OCI-LY7 (cell line): ENCODE measurements at regions not wholly inside any gene's neighbourhood (a gene's known extent, or its start where the extent isn't known, plus 50 kb on each side); places are given as distances from the start of the nearest gene placed in this dataset.

Source experiments
- BruUV-seq: library from RNA; stranded (reverse); fragments of 400-500 nt; replicated peaks from 2 replicates; lab custom pipeline; 2021; lab: Mats Ljungman, UMichigan
- CTCF ChIA-PET: fragments of 300-600 bp; sonication (Branson Sonifier 250); formaldehyde crosslinking; loops from one replicate; lab custom pipeline; 2022; ENCODE audit warnings: antibody characterized with exemption; ENCODE audit not compliant: unreplicated experiment; lab: Charles Lee
- POLR2A ChIA-PET: fragments of 300-600 bp; sonication (Branson Sonifier 250); formaldehyde crosslinking; loops from one replicate; lab custom pipeline; 2022; ENCODE audit warnings: antibody characterized with exemption; lab: Charles Lee
- DNase-seq: peaks from one replicate; pipeline ENCODE4 v3.0.0-alpha.2; 2015; ENCODE audit warnings: low spot score
- H2AFZ ChIP-seq: fragments of 200-600 bp; sonication (generic), shearing (Covaris generic); 2 replicates; pipeline ENCODE4 v1.6.1; 2014; ENCODE audit warnings: mild to moderate bottlenecking, antibody characterized with exemption, low read length, moderate library complexity
- H3K27ac ChIP-seq: fragments of 200-600 bp; sonication (generic); 2 replicates; pipeline ENCODE4 v1.5.1; 2014; ENCODE audit warnings: mixed run types, low read depth, mild to moderate bottlenecking, moderate library complexity, low read length, inconsistent platforms; ENCODE audit not compliant: poor library complexity, severe bottlenecking
- H3K36me3 ChIP-seq: fragments of 200-600 bp; sonication (generic); 2 replicates; pipeline ENCODE4 v1.6.1; 2014; ENCODE audit warnings: mild to moderate bottlenecking, antibody characterized with exemption, low read length, moderate library complexity, mixed read lengths; ENCODE audit not compliant: insufficient read depth
- H3K4me1 ChIP-seq: fragments of 200-600 bp; sonication (generic); 2 replicates; pipeline ENCODE4 v1.5.1; 2014; ENCODE audit warnings: mild to moderate bottlenecking, low read length; ENCODE audit not compliant: insufficient read depth, poor library complexity, severe bottlenecking
- H3K4me2 ChIP-seq: fragments of 200-600 bp; sonication (generic); 2 replicates; pipeline ENCODE4 v1.6.1; 2014; ENCODE audit warnings: mild to moderate bottlenecking, low read length
- H3K4me3 ChIP-seq: fragments of 200-600 bp; sonication (generic); 2 replicates; pipeline ENCODE4 v1.5.1; 2014; ENCODE audit warnings: mild to moderate bottlenecking, low read depth, low read length; ENCODE audit not compliant: poor library complexity, severe bottlenecking
- H3K79me2 ChIP-seq: fragments of 200-600 bp; sonication (generic); 2 replicates; pipeline ENCODE4 v1.6.1; 2016; ENCODE audit warnings: low read depth, mild to moderate bottlenecking, low read length, moderate library complexity, mixed read lengths; ENCODE audit not compliant: insufficient read depth
- H3K9me2 ChIP-seq: fragments of 200-600 bp; sonication (generic); 2 replicates; pipeline ENCODE4 v1.6.1; 2016; ENCODE audit warnings: mild to moderate bottlenecking, low read length, mixed read lengths; ENCODE audit not compliant: insufficient read depth
- H3K9me3 ChIP-seq: fragments of 200-600 bp; sonication (generic); 2 replicates; pipeline ENCODE4 v1.6.1; 2014; ENCODE audit warnings: mild to moderate bottlenecking, mixed run types, low read length, mixed read lengths
- H4K20me1 ChIP-seq: fragments of 200-600 bp; sonication (generic); 2 replicates; pipeline ENCODE4 v1.6.1; 2014; ENCODE audit warnings: mild to moderate bottlenecking, antibody characterized with exemption, low read length, moderate library complexity, mixed read lengths; ENCODE audit not compliant: insufficient read depth
- EZH2phosphoT487 ChIP-seq: fragments of 200-600 bp; sonication (generic); IDR thresholded peaks from 2 replicates; pipeline ENCODE4 v1.6.1; 2018; ENCODE audit warnings: low read depth, borderline replicate concordance, mild to moderate bottlenecking, mixed run types, antibody characterized with exemption, low read length, moderate library complexity, mixed read lengths
- intact Hi-C: fragments of 100-400 bp; cut with micrococcal nuclease; formaldehyde crosslinking; loops from one replicate; pipeline ENCODE4 v1.10.0; 2022; ENCODE audit not compliant: unreplicated experiment
- TF ChIP-seq, protein P1 (sequence below): fragments of 200-600 bp; sonication (generic); conservative IDR thresholded peaks from 2 replicates; pipeline ENCODE4 v1.5.1; 2014; ENCODE audit warnings: mild to moderate bottlenecking, antibody characterized with exemption, low read length, moderate library complexity, mixed read lengths

DNA sequence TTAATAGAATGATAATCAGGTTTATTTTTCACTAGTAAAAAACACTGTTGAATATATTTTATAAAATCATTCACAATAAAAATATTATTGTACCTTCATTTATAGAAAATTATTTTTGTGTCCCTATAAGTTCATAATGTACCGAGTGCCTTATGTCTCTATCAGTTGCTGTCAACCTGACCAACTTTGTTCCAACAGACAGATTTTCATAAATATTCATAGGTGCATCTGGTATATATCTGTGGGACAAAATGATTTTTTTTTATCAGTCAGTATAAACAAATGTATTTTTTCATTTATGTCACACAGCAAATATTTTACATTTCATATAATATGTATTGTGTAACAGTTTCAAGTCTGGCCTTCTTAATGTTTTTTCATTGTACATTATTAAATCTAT, 195.9 kb downstream of the HGF start:
- no peak overlapping the region for H3K4me3 ChIP-seq
- TF ChIP-seq EZH2phosphoT487, result no peak
- TF ChIP-seq, protein P1, sequence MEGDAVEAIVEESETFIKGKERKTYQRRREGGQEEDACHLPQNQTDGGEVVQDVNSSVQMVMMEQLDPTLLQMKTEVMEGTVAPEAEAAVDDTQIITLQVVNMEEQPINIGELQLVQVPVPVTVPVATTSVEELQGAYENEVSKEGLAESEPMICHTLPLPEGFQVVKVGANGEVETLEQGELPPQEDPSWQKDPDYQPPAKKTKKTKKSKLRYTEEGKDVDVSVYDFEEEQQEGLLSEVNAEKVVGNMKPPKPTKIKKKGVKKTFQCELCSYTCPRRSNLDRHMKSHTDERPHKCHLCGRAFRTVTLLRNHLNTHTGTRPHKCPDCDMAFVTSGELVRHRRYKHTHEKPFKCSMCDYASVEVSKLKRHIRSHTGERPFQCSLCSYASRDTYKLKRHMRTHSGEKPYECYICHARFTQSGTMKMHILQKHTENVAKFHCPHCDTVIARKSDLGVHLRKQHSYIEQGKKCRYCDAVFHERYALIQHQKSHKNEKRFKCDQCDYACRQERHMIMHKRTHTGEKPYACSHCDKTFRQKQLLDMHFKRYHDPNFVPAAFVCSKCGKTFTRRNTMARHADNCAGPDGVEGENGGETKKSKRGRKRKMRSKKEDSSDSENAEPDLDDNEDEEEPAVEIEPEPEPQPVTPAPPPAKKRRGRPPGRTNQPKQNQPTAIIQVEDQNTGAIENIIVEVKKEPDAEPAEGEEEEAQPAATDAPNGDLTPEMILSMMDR, result no peak
- H3K9me3 ChIP-seq, result no peaks in the 10 kb centered on the region
- H3K79me2 ChIP-seq, result no peaks in the 10 kb centered on the region
- no peak overlapping the region for H3K4me2 ChIP-seq
- no TSS peak for BruUV-seq
- intact Hi-C loops, result no loop called here
- H3K27ac ChIP-seq, result no peak overlapping the region
- DNase-seq, result no peak
- CTCF ChIA-PET, result no interaction called here
- no peaks in the 10 kb centered on the region for H4K20me1 ChIP-seq
- no peaks in the 10 kb centered on the region for H3K9me2 ChIP-seq
- POLR2A ChIA-PET, result no interaction called here
- no peaks in the 10 kb centered on the region for H3K4me1 ChIP-seq
- no peaks in the 10 kb centered on the region for H3K36me3 ChIP-seq
- no peak overlapping the region for H2AFZ ChIP-seq

DNA sequence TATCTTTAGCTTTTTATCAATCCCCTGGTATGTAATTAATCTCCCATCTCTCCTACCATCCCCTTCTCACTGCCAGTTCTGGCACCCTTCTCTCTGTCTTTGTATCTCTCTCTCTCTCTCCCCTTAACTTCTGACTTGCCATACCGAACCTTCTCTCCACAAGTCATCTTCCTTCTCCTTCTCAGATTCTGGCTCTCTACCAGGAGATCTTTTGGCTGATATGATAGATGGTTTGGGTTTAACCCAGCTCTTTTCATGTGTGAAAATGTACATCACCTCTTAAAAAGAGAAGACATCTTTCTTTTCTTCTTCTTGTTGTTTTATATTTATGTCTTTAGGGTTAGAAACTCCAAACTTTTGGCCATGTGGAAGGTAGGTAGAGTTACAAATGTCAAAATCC, 196.7 kb downstream of the HGF start:
- no peak overlapping the region for H3K27ac ChIP-seq
- H4K20me1 ChIP-seq, result no peaks in the 10 kb centered on the region
- ChIA-PET POLR2A (no interaction called here), CTCF (no interaction called here)
- TF ChIP-seq EZH2phosphoT487, result no peak
- TF ChIP-seq, protein P1, result no peak
- no peaks in the 10 kb centered on the region for H3K36me3 ChIP-seq
- no peaks in the 10 kb centered on the region for H3K9me2 ChIP-seq
- no TSS peak for BruUV-seq
- H3K4me3 ChIP-seq, result no peak overlapping the region
- no peak overlapping the region for H3K4me2 ChIP-seq
- H3K4me1 ChIP-seq, result no peaks in the 10 kb centered on the region
- intact Hi-C loops, result no loop called here
- H3K79me2 ChIP-seq, result no peaks in the 10 kb centered on the region
- H2AFZ ChIP-seq, result no peak overlapping the region
- no peaks in the 10 kb centered on the region for H3K9me3 ChIP-seq
- DNase-seq, result no peak

DNA sequence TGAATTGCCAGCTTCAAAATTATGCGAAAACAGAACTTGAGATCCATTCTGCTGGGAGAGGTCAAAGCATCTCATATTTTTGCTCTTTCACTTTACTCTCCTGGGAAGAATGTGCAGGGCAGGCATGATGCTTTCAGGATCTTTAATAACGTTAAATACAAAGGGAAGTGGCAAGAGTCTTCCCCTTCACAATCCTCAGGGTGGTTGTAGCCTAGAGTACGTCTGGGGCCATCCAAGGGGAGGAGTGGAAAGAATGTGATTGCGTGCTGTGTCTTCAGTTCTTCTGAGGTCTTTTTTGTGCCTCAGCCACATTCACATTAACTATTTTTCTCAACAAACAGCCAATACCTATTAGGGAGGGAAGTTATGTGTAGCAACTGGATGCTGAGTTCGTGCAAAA, 207.3 kb downstream of the HGF start:
- Histone ChIP-seq H3K36me3 (no peaks in the 10 kb centered on the region), H3K4me1 (no peaks in the 10 kb centered on the region), H3K4me2 (no peak overlapping the region), H3K27ac (no peak overlapping the region), H2AFZ (no peak overlapping the region), H3K9me2 (no peaks in the 10 kb centered on the region), H3K4me3 (no peak overlapping the region), H4K20me1 (no peaks in the 10 kb centered on the region), H3K79me2 (no peaks in the 10 kb centered on the region), H3K9me3 (no peaks in the 10 kb centered on the region)
- no peak for DNase-seq
- ChIA-PET CTCF (no interaction called here), POLR2A (interaction anchor here (0.6 kb wide), 2 partner anchors 15 to 191 kb away, joined by 3 read pairs; no protein-coding TSS in a partner anchor)
- BruUV-seq, result no TSS peak
- intact Hi-C loops, result no loop called here
- no peak for TF ChIP-seq EZH2phosphoT487
- TF ChIP-seq, protein P1, result no peak
